Peyer's patch (tissue), 4 donors: ENCODE measurements at regions not wholly inside any gene's neighbourhood (a gene's known extent, or its start where the extent isn't known, plus 50 kb on each side); places are given as distances from the start of the nearest gene placed in this dataset.

ENCODE experiments used
- POLR2A ChIP-seq, 2 donors: fragments of 450-650 bp; IDR thresholded peaks; one replicate each; pipeline ENCODE4 v1.5.1; 2017; ENCODE audit warnings: antibody characterized with exemption in 2 of 2, mild to moderate bottlenecking in 2 of 2, moderate library complexity in 2 of 2
- TF ChIP-seq, protein P1 (sequence below), 6 experiments: fragments of 450-650 bp in 4 of 6; fragments of 200-600 bp in 2 of 6; sonication (generic) in 1 of 6; IDR thresholded peaks; one replicate each; pipeline ENCODE4 v1.5.1; 2017 to 2019; ENCODE audit warnings: antibody characterized with exemption in 6 of 6, mild to moderate bottlenecking in 3 of 6, moderate library complexity in 1 of 6

DNA sequence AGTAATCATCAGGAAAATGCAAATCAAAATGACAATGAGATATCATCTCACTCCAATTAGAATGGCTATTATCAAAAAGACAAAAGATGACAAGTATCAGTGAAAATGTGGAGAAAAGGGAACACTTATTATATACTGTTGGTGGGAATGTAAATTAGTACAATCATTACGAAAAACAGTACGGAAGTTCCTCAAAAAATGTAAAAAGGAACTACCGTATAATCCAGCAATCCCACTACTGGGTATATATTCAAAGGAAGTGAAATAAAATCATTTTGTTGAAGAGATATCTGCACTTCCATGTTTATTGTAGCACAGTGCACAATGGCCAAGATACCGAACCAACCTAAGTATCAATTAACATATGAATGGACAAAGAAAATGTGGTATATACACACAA, 52.4 kb upstream of the TEX51 start:
- TF ChIP-seq, protein P1, sequence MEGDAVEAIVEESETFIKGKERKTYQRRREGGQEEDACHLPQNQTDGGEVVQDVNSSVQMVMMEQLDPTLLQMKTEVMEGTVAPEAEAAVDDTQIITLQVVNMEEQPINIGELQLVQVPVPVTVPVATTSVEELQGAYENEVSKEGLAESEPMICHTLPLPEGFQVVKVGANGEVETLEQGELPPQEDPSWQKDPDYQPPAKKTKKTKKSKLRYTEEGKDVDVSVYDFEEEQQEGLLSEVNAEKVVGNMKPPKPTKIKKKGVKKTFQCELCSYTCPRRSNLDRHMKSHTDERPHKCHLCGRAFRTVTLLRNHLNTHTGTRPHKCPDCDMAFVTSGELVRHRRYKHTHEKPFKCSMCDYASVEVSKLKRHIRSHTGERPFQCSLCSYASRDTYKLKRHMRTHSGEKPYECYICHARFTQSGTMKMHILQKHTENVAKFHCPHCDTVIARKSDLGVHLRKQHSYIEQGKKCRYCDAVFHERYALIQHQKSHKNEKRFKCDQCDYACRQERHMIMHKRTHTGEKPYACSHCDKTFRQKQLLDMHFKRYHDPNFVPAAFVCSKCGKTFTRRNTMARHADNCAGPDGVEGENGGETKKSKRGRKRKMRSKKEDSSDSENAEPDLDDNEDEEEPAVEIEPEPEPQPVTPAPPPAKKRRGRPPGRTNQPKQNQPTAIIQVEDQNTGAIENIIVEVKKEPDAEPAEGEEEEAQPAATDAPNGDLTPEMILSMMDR (IDR thresholded peaks at IDR 0.05) = no peak
- TF ChIP-seq POLR2A (IDR thresholded peaks at IDR 0.05) = no peak
